HepG2 (cell line): ENCODE measurements at regions not wholly inside any gene's neighbourhood (a gene's known extent, or its start where the extent isn't known, plus 50 kb on each side); places are given as distances from the start of the nearest gene placed in this dataset.

Experiments used
- CBX2 ChIP-seq, 2 experiments: fragments of 200-600 bp in 1 of 2; sonication (generic); formaldehyde crosslinking in 1 of 2; IDR thresholded peaks; 2 replicates each; pipeline versions ENCODE4 v1.7.0 to v1.8.1; 2018 to 2022; ENCODE audit warnings: low read depth in 2 of 2, low read length in 1 of 2, mild to moderate bottlenecking in 1 of 2, missing genetic modification reagents in 1 of 2
- HNRNPH1 ChIP-seq: fragments of 200-400 bp; formaldehyde crosslinking; optimal IDR thresholded peaks from 2 replicates; pipeline ENCODE3; 2017; ENCODE audit warnings: mild to moderate bottlenecking, low read depth, low read length
- KLF9 ChIP-seq: IDR thresholded peaks from 2 replicates; pipeline ENCODE4 v1.6.1; 2016; ENCODE audit warnings: low read depth
- SIN3A ChIP-seq: IDR thresholded peaks from 2 replicates; pipeline ENCODE4 v1.6.1; 2011; ENCODE audit warnings: low read depth, mild to moderate bottlenecking, control low read depth, low read length, borderline replicate concordance
- UBTF ChIP-seq: sonication (generic); formaldehyde crosslinking; IDR thresholded peaks from 2 replicates; pipeline ENCODE4 v1.4.0; 2020; ENCODE audit warnings: mild to moderate bottlenecking, missing genetic modification reagents
- USF2 ChIP-seq, 2 experiments: sonication (generic) in 1 of 2; formaldehyde crosslinking in 1 of 2; IDR thresholded peaks; 2 replicates each; pipeline versions ENCODE4 v1.5.1 to v1.6.1; 2011 to 2020; ENCODE audit warnings: borderline replicate concordance in 1 of 2, low read depth in 1 of 2, low read length in 1 of 2, mild to moderate bottlenecking in 1 of 2, missing genetic modification reagents in 1 of 2, moderate library complexity in 1 of 2
- ZBTB43 ChIP-seq: sonication (generic); formaldehyde crosslinking; conservative IDR thresholded peaks from 2 replicates; pipeline ENCODE4 v1.4.0; 2020; ENCODE audit warnings: missing genetic modification reagents
- ZNF574 ChIP-seq: sonication (generic); formaldehyde crosslinking; IDR thresholded peaks from 2 replicates; pipeline ENCODE4 v1.4.0; 2020; ENCODE audit warnings: missing genetic modification reagents
- TF ChIP-seq, protein P1 (sequence below): sonication (generic); formaldehyde crosslinking; IDR thresholded peaks from 2 replicates; pipeline ENCODE4 v1.5.1; 2020; ENCODE audit warnings: missing genetic modification reagents, mild to moderate bottlenecking, borderline replicate concordance
- TF ChIP-seq, protein P2 (sequence below): IDR thresholded peaks from 2 replicates; pipeline ENCODE4 v1.6.1; 2012; ENCODE audit warnings: low read length, improper control_type of control experiment

- TF ChIP-seq ZNF574: peak; percentile 49; the same call in 1 of the 2 replicates
- TF ChIP-seq ZBTB43 (CRISPR knock-in tag): 0 out of 2 replicates have a peak, but pooled peaks have one; percentile 48
- no peak for TF ChIP-seq USF2 (IDR thresholded peaks at IDR 0.05; ENCODE audit: low read depth, low read length)
- no peak for TF ChIP-seq USF2 (CRISPR knock-in tag; IDR thresholded peaks at IDR 0.05; ENCODE audit: borderline replicate concordance)
- TF ChIP-seq UBTF (CRISPR knock-in tag): no peak
- TF ChIP-seq, protein P1, sequence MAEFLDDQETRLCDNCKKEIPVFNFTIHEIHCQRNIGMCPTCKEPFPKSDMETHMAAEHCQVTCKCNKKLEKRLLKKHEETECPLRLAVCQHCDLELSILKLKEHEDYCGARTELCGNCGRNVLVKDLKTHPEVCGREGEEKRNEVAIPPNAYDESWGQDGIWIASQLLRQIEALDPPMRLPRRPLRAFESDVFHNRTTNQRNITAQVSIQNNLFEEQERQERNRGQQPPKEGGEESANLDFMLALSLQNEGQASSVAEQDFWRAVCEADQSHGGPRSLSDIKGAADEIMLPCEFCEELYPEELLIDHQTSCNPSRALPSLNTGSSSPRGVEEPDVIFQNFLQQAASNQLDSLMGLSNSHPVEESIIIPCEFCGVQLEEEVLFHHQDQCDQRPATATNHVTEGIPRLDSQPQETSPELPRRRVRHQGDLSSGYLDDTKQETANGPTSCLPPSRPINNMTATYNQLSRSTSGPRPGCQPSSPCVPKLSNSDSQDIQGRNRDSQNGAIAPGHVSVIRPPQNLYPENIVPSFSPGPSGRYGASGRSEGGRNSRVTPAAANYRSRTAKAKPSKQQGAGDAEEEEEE: no peak
- no peak for TF ChIP-seq SIN3A
- TF ChIP-seq HNRNPH1: no peak
- no peak for TF ChIP-seq CBX2 (IDR thresholded peaks at IDR 0.05; ENCODE audit: low read depth, low read length)
- TF ChIP-seq CBX2 (CRISPR knock-in tag; IDR thresholded peaks at IDR 0.05; ENCODE audit: low read depth): no peak
- no peak for TF ChIP-seq KLF9
- TF ChIP-seq, protein P2, sequence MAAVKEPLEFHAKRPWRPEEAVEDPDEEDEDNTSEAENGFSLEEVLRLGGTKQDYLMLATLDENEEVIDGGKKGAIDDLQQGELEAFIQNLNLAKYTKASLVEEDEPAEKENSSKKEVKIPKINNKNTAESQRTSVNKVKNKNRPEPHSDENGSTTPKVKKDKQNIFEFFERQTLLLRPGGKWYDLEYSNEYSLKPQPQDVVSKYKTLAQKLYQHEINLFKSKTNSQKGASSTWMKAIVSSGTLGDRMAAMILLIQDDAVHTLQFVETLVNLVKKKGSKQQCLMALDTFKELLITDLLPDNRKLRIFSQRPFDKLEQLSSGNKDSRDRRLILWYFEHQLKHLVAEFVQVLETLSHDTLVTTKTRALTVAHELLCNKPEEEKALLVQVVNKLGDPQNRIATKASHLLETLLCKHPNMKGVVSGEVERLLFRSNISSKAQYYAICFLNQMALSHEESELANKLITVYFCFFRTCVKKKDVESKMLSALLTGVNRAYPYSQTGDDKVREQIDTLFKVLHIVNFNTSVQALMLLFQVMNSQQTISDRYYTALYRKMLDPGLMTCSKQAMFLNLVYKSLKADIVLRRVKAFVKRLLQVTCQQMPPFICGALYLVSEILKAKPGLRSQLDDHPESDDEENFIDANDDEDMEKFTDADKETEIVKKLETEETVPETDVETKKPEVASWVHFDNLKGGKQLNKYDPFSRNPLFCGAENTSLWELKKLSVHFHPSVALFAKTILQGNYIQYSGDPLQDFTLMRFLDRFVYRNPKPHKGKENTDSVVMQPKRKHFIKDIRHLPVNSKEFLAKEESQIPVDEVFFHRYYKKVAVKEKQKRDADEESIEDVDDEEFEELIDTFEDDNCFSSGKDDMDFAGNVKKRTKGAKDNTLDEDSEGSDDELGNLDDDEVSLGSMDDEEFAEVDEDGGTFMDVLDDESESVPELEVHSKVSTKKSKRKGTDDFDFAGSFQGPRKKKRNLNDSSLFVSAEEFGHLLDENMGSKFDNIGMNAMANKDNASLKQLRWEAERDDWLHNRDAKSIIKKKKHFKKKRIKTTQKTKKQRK: no peak
These were observed 153.1 kb upstream of the PKDCC start (continued) for GRCh38 chr2:41894563-41895333.
